PFSK-1 (cell line): ENCODE measurements at regions not wholly inside any gene's neighbourhood (a gene's known extent, or its start where the extent isn't known, plus 50 kb on each side); places are given as distances from the start of the nearest gene placed in this dataset.

Experiments
- FOXP2 ChIP-seq: optimal IDR thresholded peaks from 2 replicates; pipeline ENCODE3; 2011; ENCODE audit warnings: borderline replicate concordance, control low read depth, inconsistent platforms; ENCODE audit not compliant: insufficient read depth; ENCODE audit errors: extremely low read length, extremely low read depth
- POLR2AphosphoS5 ChIP-seq: IDR thresholded peaks from 2 replicates; pipeline ENCODE4 v1.6.1; 2012; ENCODE audit warnings: low read depth, mild to moderate bottlenecking, control low read depth, low read length, moderate library complexity
- SIN3A ChIP-seq: IDR thresholded peaks from 2 replicates; pipeline ENCODE4 v1.6.1; 2012; ENCODE audit warnings: mild to moderate bottlenecking, low read length, moderate library complexity, borderline replicate concordance; ENCODE audit not compliant: insufficient read depth
- TAF1 ChIP-seq: IDR thresholded peaks from 2 replicates; pipeline ENCODE4 v1.6.1; 2012; ENCODE audit warnings: low read length, control low read depth, borderline replicate concordance; ENCODE audit not compliant: insufficient read depth
- TF ChIP-seq, protein P1 (sequence below), 2 experiments: IDR thresholded peaks; 2 replicates each; pipeline versions ENCODE4 v1.6.1 to v1.8.0; 2011 to 2012; ENCODE audit warnings: low read depth in 2 of 2, low read length in 2 of 2, control low read depth in 1 of 2, inconsistent platforms in 1 of 2, mild to moderate bottlenecking in 1 of 2, moderate library complexity in 1 of 2; ENCODE audit not compliant: insufficient read depth in 1 of 2

DNA sequence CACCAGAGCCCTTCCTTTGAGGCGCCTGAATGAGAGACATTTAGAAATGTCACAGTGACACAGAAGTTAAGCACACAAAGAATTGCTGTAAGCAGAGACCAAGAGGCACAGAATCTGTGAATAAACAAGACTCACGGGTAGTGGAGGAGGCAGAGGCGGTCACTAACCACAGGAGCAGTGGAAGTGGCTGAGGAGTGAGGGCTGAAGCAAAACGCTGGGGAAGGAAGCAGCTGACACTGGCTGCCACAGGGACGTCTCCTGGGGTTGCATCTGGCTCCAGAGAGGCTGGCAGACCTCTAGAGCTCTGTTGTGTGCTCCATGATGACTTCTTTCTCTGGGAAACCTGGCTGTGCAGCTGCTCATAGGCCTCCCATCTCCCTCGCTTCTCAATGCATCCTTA is 65.0 kb upstream of the SLC2A12 start:
- no peak for TF ChIP-seq FOXP2
- TF ChIP-seq, protein P1, sequence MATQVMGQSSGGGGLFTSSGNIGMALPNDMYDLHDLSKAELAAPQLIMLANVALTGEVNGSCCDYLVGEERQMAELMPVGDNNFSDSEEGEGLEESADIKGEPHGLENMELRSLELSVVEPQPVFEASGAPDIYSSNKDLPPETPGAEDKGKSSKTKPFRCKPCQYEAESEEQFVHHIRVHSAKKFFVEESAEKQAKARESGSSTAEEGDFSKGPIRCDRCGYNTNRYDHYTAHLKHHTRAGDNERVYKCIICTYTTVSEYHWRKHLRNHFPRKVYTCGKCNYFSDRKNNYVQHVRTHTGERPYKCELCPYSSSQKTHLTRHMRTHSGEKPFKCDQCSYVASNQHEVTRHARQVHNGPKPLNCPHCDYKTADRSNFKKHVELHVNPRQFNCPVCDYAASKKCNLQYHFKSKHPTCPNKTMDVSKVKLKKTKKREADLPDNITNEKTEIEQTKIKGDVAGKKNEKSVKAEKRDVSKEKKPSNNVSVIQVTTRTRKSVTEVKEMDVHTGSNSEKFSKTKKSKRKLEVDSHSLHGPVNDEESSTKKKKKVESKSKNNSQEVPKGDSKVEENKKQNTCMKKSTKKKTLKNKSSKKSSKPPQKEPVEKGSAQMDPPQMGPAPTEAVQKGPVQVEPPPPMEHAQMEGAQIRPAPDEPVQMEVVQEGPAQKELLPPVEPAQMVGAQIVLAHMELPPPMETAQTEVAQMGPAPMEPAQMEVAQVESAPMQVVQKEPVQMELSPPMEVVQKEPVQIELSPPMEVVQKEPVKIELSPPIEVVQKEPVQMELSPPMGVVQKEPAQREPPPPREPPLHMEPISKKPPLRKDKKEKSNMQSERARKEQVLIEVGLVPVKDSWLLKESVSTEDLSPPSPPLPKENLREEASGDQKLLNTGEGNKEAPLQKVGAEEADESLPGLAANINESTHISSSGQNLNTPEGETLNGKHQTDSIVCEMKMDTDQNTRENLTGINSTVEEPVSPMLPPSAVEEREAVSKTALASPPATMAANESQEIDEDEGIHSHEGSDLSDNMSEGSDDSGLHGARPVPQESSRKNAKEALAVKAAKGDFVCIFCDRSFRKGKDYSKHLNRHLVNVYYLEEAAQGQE (IDR thresholded peaks at IDR 0.05; ENCODE audit: insufficient read depth in 1 of 2, low read depth in 2 of 2, low read length in 2 of 2) = no peak
- TF ChIP-seq TAF1 = no peak
- TF ChIP-seq POLR2AphosphoS5 = no peak
- TF ChIP-seq SIN3A = no peak

DNA sequence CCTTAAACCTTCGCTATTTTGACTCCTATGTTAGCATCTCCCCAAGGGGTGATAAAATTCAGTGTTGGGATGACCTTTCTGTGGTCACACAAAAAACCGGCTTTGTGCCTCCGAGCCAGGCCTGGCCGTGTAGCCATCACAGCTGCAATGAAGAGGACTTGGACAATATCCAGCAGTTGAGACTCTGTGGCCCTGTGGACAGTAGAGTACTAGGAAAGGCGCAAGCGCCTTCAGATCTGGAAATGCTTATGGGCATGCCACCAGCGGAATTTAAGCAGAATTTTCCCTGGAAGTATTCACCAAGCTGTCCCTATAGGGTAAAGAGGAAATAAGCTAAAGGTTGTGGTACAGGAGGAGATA is 63.3 kb upstream of the SLC2A12 start:
- TF ChIP-seq, protein P1 (IDR thresholded peaks at IDR 0.05; ENCODE audit: insufficient read depth in 1 of 2, low read depth in 2 of 2, low read length in 2 of 2) = no peak
- TF ChIP-seq POLR2AphosphoS5 = no peak
- no peak for TF ChIP-seq TAF1
- no peak for TF ChIP-seq FOXP2
- no peak for TF ChIP-seq SIN3A

DNA sequence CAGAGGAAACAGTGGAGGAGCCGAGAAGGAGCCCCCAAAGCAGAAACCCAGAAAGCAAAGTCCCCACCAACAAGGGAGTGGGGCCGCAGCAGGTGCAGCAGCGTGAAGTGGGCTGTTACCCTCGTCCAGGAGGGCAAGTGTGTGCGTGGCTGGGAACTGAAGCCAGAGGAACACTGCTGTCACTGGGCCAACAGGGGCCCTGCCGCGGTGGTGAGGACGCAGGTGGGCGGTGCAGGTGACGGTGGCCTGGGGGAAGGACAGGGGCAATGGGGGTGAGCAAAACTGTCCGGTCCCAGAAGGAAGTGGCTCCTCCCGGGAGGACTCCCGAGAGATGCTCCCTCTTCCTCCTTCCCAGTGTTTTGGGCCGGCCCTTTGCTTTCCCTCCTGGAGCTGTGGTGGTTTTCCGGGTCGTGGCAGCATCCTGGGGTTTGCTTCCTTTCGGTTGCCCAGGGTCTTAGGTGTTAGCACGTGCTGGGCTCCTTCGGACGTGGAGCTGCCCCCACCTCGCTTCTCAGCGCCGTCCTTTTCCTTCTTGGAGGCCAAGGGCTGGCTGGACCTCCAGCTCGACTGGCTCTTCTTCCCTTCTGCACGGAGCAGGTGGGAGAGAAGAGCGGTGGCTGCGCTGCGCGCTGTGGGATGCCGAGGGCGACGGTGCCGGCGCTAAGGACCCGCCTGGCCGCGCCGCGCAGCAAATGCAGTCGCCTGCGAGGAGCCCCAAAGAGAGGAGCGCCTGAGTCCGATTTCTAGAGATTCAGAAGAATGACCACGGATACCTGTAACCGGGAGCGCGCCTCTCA is 62.7 kb upstream of the SLC2A12 start:
- TF ChIP-seq, protein P1 (IDR thresholded peaks at IDR 0.05; ENCODE audit: insufficient read depth in 1 of 2, low read depth in 2 of 2, low read length in 2 of 2) = no peak
- TF ChIP-seq FOXP2 = no peak
- TF ChIP-seq SIN3A = no peak
- TF ChIP-seq POLR2AphosphoS5 = no peak
- no peak for TF ChIP-seq TAF1

DNA sequence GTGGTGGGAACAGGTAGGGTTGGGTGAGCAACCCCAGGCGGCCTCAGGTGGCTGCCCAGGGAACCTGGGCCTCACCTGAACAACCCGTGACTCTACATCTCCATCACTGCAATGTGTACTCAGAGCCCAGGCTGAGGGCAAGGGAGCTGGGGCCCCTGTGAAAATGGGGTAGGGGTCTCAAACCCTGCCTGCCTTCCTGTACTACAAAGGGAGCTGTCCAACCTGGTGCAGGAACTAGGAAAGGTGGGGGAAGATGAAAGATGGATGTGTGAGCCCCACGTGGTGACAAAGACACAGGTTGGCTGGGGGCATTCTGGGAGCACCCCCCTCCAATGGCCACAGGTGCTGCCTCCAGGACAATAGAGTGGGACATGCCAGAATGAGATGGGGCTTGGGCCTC is 62.1 kb upstream of the SLC2A12 start:
- TF ChIP-seq, protein P1 (IDR thresholded peaks at IDR 0.05; ENCODE audit: insufficient read depth in 1 of 2, low read depth in 2 of 2, low read length in 2 of 2) = peak in 1 of 2 experiments; percentile 52; a peak in 1 of 4 replicates
- TF ChIP-seq POLR2AphosphoS5 = no peak

DNA sequence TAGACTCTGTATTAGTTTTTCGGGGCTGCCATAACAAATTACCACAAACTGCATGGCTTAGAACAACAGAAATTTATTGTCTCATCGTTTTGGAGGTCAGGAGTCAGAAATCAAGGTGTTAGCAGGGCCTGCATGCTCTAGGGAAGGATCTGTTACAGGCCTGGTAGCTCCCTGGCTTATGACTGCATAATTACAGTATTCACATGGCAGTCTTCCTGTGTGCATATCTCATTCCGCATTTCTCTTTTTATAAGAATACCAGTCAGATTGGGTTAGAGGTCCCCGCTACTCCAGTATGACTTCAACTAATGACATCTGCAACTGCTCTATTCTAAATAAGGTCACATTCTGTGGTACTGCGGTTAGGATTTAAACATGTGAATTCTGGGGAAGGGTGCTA is 59.3 kb upstream of the SLC2A12 start:
- TF ChIP-seq SIN3A = no peak
- TF ChIP-seq TAF1 = no peak
- TF ChIP-seq POLR2AphosphoS5 = no peak
- TF ChIP-seq, protein P1 (IDR thresholded peaks at IDR 0.05; ENCODE audit: insufficient read depth in 1 of 2, low read depth in 2 of 2, low read length in 2 of 2) = no peak
- no peak for TF ChIP-seq FOXP2
